ENCODE measurements at regions not wholly inside any gene's neighbourhood (a gene's known extent, or its start where the extent isn't known, plus 50 kb on each side); places are given as distances from the start of the nearest gene placed in this dataset.

- ATAC-seq: no peak
- no TSS peak for BruUV-seq (replicated peaks)
- H3K9me3 ChIP-seq (ENCODE audit: control insufficient read depth in 1 of 2, insufficient read depth in 1 of 2, low read depth in 1 of 2, low read length in 2 of 2): peaks cover 16 to 22% of the 10 kb centered on the region in 2 experiments; a peak in 3 of 4 replicates
- no peaks in the 10 kb centered on the region for H3K79me2 ChIP-seq (ENCODE audit: insufficient read depth, low read length)
- no peak overlapping the region for H2AFZ ChIP-seq (ENCODE audit: low read depth, low read length, poor library complexity, severe bottlenecking)
- peaks cover 0 to 4% of the 10 kb centered on the region in 2 experiments; a peak in 2 of 4 replicates for H3K4me1 ChIP-seq (ENCODE audit: control insufficient read depth in 1 of 2, insufficient read depth in 2 of 2, low read length in 2 of 2)
- no peak overlapping the region for H3K27ac ChIP-seq (ENCODE audit: low read depth, low read length)
- no peak overlapping the region for H3K4me3 ChIP-seq (replicated peaks in 1 of 2; ENCODE audit: low read depth in 1 of 2, low read length in 2 of 2)
- no peaks in the 10 kb centered on the region for H3K36me3 ChIP-seq (ENCODE audit: control insufficient read depth in 1 of 2, insufficient read depth in 2 of 2, low read length in 2 of 2)
- no peaks in the 10 kb centered on the region for H3K27me3 ChIP-seq (ENCODE audit: insufficient read depth, low read length)
- POLR2A ChIA-PET: no interaction called here
- CTCF ChIA-PET: no interaction called here
- RAD21 ChIA-PET (ENCODE audit: low non-redundant PET in 1 of 2, low total read pairs in 2 of 2, uncharacterized antibody in 2 of 2, unreplicated experiment in 2 of 2): no interaction called here
- no peaks in the 10 kb centered on the region for H4K20me1 ChIP-seq (ENCODE audit: insufficient read depth)
- H3K9ac ChIP-seq (ENCODE audit: low read length): no peak overlapping the region
- no peak overlapping the region for H3K4me2 ChIP-seq (ENCODE audit: low read length)
- intact Hi-C loops (cut with micrococcal nuclease): no loop called here
- DNase-seq (ENCODE audit: low read depth, low spot score): no peak
- no peak for TF ChIP-seq TCF7L2 (IDR thresholded peaks at IDR 0.05; ENCODE audit: borderline replicate concordance, extremely low read depth, insufficient read depth, insufficient read length)
- H3K9me2 ChIP-seq (ENCODE audit: insufficient read depth): no peaks in the 10 kb centered on the region
Observed at GRCh38 chr17:17423656-17424055, 53.1 kb upstream of the MED9 start.

- Histone ChIP-seq H3K4me2 (ENCODE audit: low read length) (no peak overlapping the region), H3K4me1 (ENCODE audit: control insufficient read depth in 1 of 2, insufficient read depth in 2 of 2, low read length in 2 of 2) (no peaks in the 10 kb centered on the region), H3K27me3 (ENCODE audit: insufficient read depth, low read length) (no peaks in the 10 kb centered on the region), H3K9me2 (ENCODE audit: insufficient read depth) (no peaks in the 10 kb centered on the region), H3K36me3 (ENCODE audit: control insufficient read depth in 1 of 2, insufficient read depth in 2 of 2, low read length in 2 of 2) (no peaks in the 10 kb centered on the region), H3K79me2 (ENCODE audit: insufficient read depth, low read length) (no peaks in the 10 kb centered on the region), H4K20me1 (ENCODE audit: insufficient read depth) (no peaks in the 10 kb centered on the region), H3K27ac (ENCODE audit: low read depth, low read length) (no peak overlapping the region), H3K9ac (ENCODE audit: low read length) (no peak overlapping the region), H3K4me3 (replicated peaks in 1 of 2; ENCODE audit: low read depth in 1 of 2, low read length in 2 of 2) (no peak overlapping the region), H3K9me3 (ENCODE audit: control insufficient read depth in 1 of 2, insufficient read depth in 1 of 2, low read depth in 1 of 2, low read length in 2 of 2) (peaks cover 16 to 22% of the 10 kb centered on the region in 2 experiments; a peak in 3 of 4 replicates), H2AFZ (ENCODE audit: low read depth, low read length, poor library complexity, severe bottlenecking) (no peak overlapping the region)
- POLR2A ChIA-PET: no interaction called here
- intact Hi-C loops (cut with micrococcal nuclease): no loop called here
- no peak for TF ChIP-seq REST (IDR thresholded peaks at IDR 0.05; ENCODE audit: low read depth)
- no peak for TF ChIP-seq POLR2AphosphoS5 (IDR thresholded peaks at IDR 0.05; ENCODE audit: low read depth, low read length)
- no peak for TF ChIP-seq ZFX (IDR thresholded peaks at IDR 0.05)
- no peak for TF ChIP-seq CTCF (IDR thresholded peaks at IDR 0.05 in 2 of 3, conservative IDR thresholded peaks at IDR 0.05 in 1 of 3; ENCODE audit: borderline replicate concordance in 1 of 3, insufficient read depth in 1 of 3, low read depth in 2 of 3, low read length in 2 of 3)
- TF ChIP-seq MAX (IDR thresholded peaks at IDR 0.05): no peak
- no peak for TF ChIP-seq SP1 (IDR thresholded peaks at IDR 0.05; ENCODE audit: low read depth)
- TF ChIP-seq POLR2A (IDR thresholded peaks at IDR 0.05; ENCODE audit: borderline replicate concordance, extremely low read depth, insufficient read depth, insufficient read length): no peak
- TF ChIP-seq CEBPB (IDR thresholded peaks at IDR 0.05; ENCODE audit: low read depth): no peak
- TF ChIP-seq YY1 (IDR thresholded peaks at IDR 0.05; ENCODE audit: extremely low read depth, insufficient replicate concordance, low read depth, low read length): no peak
- TF ChIP-seq EZH2phosphoT487 (IDR thresholded peaks at IDR 0.05; ENCODE audit: borderline replicate concordance): no peak
- RAD21 ChIA-PET (ENCODE audit: low non-redundant PET in 1 of 2, low total read pairs in 2 of 2, uncharacterized antibody in 2 of 2, unreplicated experiment in 2 of 2): no interaction called here
- CTCF ChIA-PET: no interaction called here
- DNase-seq (ENCODE audit: low read depth, low spot score): no peak
- no peak for ATAC-seq
- BruUV-seq (replicated peaks): no TSS peak
Observed at GRCh38 chr17:17424552-17424951, 52.2 kb upstream of the MED9 start.
